GM18861 (cell line): ENCODE measurements at regions not wholly inside any gene's neighbourhood (a gene's known extent, or its start where the extent isn't known, plus 50 kb on each side); places are given as distances from the start of the nearest gene placed in this dataset.
"Not testable (repeated sequence)": the region's sequence is repeated elsewhere in the genome, so short reads cannot be mapped to it uniquely, and the experiment has no call there.

Experiments
- ATAC-seq: cut with Tn5 transposase; IDR thresholded peaks from one replicate; pipeline ENCODE4 v1.9.1; 2021; ENCODE audit not compliant: unreplicated experiment

DNA sequence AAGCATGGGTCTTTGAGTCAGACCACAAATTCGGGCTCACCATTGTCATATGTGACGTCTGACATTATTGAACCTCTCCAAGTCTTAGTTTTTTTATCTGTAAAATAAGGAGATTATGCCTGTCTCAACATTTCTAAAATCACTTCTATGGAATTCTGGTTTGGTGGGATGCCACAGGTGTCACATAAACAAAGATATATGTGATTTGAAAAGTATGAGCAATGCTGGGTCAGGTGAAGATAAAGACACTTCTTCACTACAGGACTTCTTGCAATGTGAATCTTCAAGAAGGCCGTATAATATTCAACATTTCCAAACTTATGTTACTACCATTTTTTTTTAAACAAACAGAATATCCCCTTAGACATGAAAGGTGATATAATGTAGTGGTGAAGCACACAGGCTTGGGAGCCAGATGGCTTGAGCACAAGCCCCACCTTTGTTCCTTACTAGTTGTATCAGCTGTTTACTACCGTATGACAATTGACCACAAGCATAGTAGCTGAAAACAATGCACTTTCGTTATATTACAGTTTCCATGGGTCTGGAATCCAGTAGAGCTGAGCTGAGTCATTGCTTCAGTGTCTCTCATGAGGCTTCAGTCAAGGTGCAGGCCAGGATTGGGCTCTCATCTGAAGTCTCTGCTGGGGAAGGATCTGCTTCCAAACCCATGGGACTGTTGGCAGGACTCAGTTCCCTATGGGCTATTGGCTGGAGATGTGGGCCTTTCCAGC is 87.7 kb downstream of the UTP18 start:
- no peak for ATAC-seq

GRCh38 chr17:51351080-51351479 is 90.7 kb downstream of the UTP18 start:
- no peak for ATAC-seq

- ATAC-seq = no peak
These were observed 91.5 kb downstream of the UTP18 start for GRCh38 chr17:51351890-51352289.

DNA sequence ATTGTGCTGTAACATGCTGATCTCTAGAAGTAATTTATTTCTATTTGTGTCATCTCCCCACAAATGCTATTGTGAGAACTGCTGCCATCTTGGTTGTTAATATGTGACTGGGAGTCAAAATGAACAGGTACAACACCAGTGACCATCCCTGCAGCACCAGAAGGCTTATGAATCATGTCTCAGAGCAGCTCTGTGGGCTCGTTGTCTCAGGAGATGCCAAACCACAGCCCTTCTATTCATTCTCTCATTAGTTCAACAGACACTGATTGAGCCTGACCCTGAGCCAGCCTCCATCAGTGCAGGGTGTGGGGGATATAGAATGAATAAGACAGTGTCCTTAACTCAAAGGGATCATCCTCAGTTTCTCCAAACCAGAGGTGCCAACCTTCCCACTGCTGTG is 92.5 kb downstream of the UTP18 start:
- no peak for ATAC-seq

GRCh38 chr17:51353296-51353695 is 93.0 kb downstream of the UTP18 start:
- ATAC-seq = no peak

- no peak for ATAC-seq
These were observed 94.6 kb downstream of the UTP18 start for GRCh38 chr17:51354936-51355335.

DNA sequence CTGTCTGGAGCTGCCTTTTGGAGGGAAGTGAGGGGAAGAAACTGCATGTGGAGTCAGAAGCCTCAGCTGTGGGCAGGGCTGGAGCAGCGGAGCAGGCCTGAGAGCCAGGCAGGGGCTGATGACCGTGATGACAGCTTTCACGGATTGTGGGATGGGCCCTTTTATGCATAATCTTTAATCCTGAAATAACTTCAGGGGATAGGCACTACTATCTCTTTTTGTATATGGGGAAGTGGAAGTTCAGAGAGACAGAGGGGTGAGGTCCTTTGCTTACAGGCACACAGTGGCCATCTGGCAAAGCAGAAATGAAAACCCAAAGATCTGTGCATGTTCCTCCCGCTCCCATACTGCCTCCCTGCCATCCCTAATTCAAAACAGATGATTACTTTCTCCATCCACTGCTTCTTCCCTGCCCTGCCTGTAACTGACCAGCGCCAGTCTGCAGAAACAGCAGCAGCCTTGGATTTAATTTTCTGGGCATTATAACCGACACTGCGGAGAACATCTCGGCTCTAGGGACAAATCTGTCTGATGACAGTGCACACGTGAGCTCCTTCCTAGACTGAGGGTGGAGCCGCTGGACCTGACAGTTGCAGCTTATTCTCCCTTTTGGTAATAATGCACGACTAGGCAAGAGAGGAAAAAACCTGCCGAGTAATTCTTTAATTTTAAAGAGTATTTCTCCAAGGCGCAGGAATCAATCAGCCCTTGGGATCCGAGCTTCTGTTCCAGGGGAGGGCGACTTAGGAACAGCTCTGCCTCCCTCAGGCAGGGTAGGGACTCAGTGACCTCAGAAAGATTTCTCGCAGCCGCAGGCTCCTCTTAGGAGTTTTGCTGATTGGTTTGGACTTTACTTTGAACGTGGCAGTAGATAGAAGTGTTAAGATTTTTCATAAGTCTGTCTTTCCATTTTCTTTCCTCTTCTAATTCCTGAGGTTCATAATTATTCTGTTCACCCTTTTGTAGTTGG is 95.4 kb downstream of the UTP18 start:
- no peak for ATAC-seq

- ATAC-seq = no peak
These were observed 98.7 kb downstream of the UTP18 start for GRCh38 chr17:51359055-51359454.

DNA sequence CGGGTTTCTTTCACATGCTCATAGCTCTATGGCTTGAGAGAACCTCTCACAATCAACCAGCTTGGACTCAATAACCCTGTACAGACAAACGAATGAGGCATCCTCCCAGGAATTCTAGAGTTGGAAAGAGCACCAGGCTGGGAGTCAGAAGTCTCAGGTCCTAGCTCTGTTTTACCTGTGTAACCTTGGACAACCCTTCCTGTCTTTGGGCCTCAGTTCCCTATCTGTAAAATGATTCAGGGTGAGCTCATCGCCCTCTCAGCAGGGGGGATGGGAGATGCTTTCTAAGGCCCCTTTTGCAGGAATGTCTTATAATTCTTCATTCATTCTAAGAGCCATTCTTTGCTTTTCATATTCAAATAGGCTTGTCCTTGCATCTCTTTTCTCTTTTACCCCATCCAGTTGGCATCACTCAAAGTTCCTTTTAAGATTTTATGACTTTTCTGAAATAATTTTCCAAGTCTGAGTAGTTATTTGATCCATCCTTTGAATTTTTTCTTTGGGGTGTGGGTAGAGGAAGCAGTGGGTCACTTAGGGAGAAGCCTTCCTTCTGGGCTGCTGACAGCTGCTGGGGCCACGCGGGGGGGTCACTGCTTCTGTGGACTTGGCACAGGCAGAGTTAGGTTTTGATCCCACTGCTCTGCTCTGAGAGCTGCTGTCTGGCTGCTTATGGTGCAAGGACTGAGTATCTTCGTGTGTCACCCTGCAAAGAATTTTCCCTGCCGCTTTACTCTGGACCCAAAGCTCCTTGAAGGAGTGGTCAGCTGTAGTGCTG is 102.7 kb downstream of the UTP18 start:
- no peak for ATAC-seq

GRCh38 chr17:51365090-51365489 is 104.7 kb downstream of the UTP18 start:
- no peak for ATAC-seq

- ATAC-seq = no peak
These were observed 106.5 kb downstream of the UTP18 start for GRCh38 chr17:51366866-51367265.

GRCh38 chr17:51367836-51368235 is 107.5 kb downstream of the UTP18 start:
- ATAC-seq = not testable (repeated sequence)

DNA sequence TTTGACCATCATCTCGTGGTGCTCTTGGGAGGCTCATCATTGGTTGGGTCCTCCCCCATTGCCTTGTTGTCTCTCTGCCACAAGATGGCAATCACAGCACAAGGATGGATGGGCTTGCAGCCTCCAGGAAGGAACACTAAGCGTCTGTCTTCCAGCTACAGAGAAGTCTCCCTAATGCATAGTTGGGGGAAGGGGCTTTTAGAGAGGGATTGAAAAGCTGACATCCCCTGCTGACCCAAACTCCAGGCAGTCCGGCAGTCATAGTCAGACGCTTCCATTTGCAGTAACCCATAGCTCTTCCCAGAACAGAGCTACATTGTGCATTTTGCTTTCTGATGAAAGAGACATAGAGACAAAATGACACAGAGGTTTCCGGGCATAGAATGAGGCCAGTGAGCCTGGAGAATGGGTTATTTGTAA is 111.4 kb downstream of the UTP18 start:
- no peak for ATAC-seq

DNA sequence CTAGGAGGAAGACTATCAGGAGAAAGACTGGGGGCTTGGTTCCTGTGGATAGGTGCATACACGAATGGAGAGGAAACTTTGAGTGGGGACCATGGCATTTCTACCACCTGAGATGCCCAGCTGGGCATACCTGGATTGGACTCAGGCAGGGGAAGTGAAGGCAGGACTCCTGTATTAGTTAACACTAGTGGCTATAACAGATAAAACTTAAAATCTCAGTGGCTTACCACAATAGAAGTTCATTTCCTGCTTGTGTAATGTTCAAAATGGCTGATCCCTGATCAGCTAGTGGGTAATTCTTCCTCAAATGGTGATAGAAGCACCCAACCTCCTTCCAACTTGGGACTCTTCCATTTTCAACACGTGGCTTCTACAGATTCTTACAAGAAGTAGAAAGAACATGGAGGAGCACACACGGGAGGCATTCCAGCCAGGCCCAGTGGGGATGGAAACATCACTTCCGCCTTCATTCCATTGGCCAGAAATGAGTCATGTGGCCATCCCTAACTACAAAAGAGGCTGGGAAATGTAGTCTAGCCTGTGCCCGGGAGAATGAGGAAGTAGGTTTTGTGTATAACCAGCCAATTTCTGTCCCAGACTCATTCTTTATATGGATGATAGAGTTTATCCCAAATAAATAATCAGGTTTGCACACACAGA is 112.1 kb downstream of the UTP18 start:
- peak; percentile 69 for ATAC-seq

DNA sequence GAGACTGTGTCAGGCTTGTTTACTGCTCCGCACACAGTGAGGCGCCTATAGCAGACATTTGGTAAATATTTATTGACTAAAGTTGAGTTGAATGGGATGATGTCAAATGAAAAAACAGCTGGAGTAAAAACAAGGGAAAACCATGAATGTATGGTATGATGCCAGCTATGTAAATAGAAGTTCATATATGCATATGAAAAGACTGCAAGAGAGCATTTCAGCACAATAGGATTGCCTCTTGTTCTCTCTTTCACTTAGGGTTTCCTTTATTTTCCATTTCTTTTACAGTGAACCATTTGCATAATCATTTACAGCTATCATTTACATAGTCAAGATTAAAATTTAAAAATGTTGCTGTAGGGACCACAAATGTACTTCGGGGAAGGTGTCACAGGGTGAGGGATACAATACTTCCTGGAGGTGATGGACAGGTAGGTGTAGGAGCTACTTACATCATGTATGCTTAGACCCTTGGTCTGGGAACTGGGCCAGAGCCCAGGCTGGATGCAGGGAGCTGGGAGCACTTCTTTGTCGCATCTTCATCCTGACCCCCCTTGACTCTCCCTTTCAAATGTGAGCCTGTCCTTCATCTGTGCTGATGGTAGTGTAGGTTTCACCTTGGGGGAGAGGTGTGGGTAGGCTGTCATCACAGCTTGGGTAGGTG is 113.3 kb downstream of the UTP18 start:
- no peak for ATAC-seq

GRCh38 chr17:51374209-51374608 is 113.9 kb downstream of the UTP18 start:
- no peak for ATAC-seq

DNA sequence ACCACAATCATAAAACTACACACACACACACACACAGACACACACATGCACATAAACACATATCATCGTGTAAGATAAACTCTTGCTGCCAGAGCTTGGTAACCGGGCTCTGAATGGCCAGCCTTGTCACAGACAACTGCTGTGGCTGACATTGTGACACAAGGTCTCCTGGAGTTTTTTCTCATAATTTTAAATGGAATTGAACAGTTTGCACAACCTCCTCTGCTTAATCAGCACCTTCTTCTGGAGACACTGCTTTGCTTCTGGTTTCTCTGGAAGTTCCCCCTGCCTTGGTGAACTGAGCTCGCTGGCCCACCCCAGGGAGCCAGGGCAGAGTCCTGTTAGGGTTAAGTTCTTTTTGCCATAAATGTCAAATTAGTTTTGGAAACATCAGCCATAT is 115.4 kb downstream of the UTP18 start:
- no peak for ATAC-seq

GRCh38 chr17:51376739-51377138 is 116.4 kb downstream of the UTP18 start:
- ATAC-seq = no peak

DNA sequence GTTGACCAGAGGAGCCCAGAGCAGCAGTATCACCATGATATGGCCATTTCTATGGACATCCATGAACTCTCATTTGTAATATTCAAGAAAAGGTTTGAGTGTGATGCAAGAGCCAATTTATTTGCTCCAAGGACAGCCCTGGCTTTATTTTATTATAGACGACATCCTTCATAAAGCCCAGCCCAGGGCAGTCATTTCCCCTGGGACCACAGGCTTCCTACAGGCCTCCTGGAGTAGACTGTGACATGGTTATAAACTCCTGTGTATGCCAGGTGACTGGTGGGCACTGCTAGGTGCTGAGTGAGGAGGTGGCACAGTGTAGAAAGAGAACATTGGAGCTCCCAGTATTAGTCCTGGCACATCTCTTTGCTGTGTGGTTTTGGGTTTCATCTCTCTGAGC is 120.9 kb downstream of the UTP18 start:
- no peak for ATAC-seq

DNA sequence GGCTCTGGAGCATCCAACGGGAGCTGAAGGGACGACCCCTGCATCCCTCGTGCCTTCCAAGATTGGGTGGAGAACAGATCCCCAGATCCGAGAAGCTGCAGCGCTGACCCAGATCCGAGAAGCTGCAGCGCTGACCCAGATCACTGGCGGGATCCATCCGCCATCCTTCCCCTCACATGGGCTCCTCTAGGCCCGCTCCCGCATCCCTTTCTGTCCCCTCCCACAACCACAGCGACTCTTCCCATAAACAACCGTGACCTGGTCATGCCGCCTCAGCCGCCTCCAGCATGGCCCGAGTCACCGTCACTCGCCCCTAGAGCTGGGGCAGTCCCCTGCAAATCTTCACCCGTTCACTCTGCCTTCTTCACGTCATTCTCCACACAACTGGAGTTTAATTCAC is 124.9 kb downstream of the UTP18 start:
- ATAC-seq = no peak
